ENCODE measurements at regions not wholly inside any gene's neighbourhood (a gene's known extent, or its start where the extent isn't known, plus 50 kb on each side); places are given as distances from the start of the nearest gene placed in this dataset.

DNA sequence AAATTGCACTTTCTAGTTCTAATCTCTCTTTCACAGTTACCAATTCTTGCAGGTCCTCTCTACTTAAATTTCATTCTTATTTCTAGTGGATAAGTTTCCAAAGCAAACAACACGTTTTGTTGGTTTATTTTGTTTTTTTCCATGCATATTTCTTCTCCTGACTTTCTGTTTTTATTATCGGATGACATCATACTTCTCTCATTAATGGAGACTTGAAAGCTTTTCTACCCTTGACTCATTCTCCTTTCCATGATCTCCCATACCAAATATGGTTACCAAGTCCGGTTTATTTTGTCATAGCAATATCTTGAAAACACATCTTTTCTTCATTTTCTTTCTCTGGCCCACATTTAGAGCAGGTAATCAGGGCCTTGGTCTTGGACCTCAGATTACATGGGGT lies 796.5 kb downstream of the GALC start:
- TF ChIP-seq, protein P1, sequence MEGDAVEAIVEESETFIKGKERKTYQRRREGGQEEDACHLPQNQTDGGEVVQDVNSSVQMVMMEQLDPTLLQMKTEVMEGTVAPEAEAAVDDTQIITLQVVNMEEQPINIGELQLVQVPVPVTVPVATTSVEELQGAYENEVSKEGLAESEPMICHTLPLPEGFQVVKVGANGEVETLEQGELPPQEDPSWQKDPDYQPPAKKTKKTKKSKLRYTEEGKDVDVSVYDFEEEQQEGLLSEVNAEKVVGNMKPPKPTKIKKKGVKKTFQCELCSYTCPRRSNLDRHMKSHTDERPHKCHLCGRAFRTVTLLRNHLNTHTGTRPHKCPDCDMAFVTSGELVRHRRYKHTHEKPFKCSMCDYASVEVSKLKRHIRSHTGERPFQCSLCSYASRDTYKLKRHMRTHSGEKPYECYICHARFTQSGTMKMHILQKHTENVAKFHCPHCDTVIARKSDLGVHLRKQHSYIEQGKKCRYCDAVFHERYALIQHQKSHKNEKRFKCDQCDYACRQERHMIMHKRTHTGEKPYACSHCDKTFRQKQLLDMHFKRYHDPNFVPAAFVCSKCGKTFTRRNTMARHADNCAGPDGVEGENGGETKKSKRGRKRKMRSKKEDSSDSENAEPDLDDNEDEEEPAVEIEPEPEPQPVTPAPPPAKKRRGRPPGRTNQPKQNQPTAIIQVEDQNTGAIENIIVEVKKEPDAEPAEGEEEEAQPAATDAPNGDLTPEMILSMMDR (IDR thresholded peaks at IDR 0.05), result no peak
- no peak for TF ChIP-seq POLR2A (IDR thresholded peaks at IDR 0.05)

All from right lobe of liver (tissue), 4 donors.